SH-SY5Y (cell line): ENCODE measurements at regions not wholly inside any gene's neighbourhood (a gene's known extent, or its start where the extent isn't known, plus 50 kb on each side); places are given as distances from the start of the nearest gene placed in this dataset.

Source experiments
- GATA2 ChIP-seq: IDR thresholded peaks from 2 replicates; pipeline ENCODE4 v1.6.1; 2011; ENCODE audit warnings: mild to moderate bottlenecking, low read depth, low read length
- GATA3 ChIP-seq: IDR thresholded peaks from 2 replicates; pipeline ENCODE4 v1.6.1; 2011; ENCODE audit warnings: low read depth, mild to moderate bottlenecking, low read length, moderate library complexity

GRCh38 chr9:3768286-3768685 lies 242.5 kb upstream of the RFX3 start:
- TF ChIP-seq GATA2 = no peak
- TF ChIP-seq GATA3 = no peak
